ENCODE measurements at regions not wholly inside any gene's neighbourhood (a gene's known extent, or its start where the extent isn't known, plus 50 kb on each side); places are given as distances from the start of the nearest gene placed in this dataset.

GRCh38 chr1:11399250-11399649, 79.7 kb upstream of the DISP3 start:
- Histone ChIP-seq H3K4me1 (ENCODE audit: control insufficient read depth in 4 of 4, insufficient read depth in 4 of 4, low read length in 3 of 4) (no peaks in the 10 kb centered on the region), H3K27ac (ENCODE audit: low read depth in 1 of 2, low read length in 2 of 2) (no peak overlapping the region), H3K9ac (ENCODE audit: low read depth in 1 of 2, low read length in 2 of 2) (no peak overlapping the region), H3K9me3 (ENCODE audit: control insufficient read depth in 4 of 4, low read length in 3 of 4) (peaks cover 0 to 2% (median 0%) of the 10 kb centered on the region in 4 donors), H3K4me3 (ENCODE audit: low read depth in 1 of 3, low read length in 3 of 3) (no peak overlapping the region), H3K36me3 (ENCODE audit: control insufficient read depth in 4 of 4, insufficient read depth in 3 of 4, low read depth in 1 of 4, low read length in 3 of 4) (no peaks in the 10 kb centered on the region), H3K27me3 (ENCODE audit: control insufficient read depth in 4 of 4, insufficient read depth in 4 of 4, low read length in 3 of 4) (peaks cover 0 to 4% (median 2%) of the 10 kb centered on the region in 4 donors)
- TF ChIP-seq REST (IDR thresholded peaks at IDR 0.05), result no peak
- no peak for DNase-seq (ENCODE audit: low spot score)
- 83% methylated on average over 6 of the region's 6 CpGs for WGBS

GRCh38 chr1:11400155-11400554, 78.8 kb upstream of the DISP3 start:
- TF ChIP-seq TAF1 (conservative IDR thresholded peaks at IDR 0.05), result no peak
- TF ChIP-seq MAX (IDR thresholded peaks at IDR 0.05), result no peak
- no peak for TF ChIP-seq ATF3 (IDR thresholded peaks at IDR 0.05)
- TF ChIP-seq FOXA1 (IDR thresholded peaks at IDR 0.05), result no peak
- TF ChIP-seq REST (IDR thresholded peaks at IDR 0.05), result no peak
- no peak for TF ChIP-seq SP1 (IDR thresholded peaks at IDR 0.05)
- TF ChIP-seq YY1 (IDR thresholded peaks at IDR 0.05), result no peak
- TF ChIP-seq EGR1 (IDR thresholded peaks at IDR 0.05; ENCODE audit: low read depth in 2 of 2), result no peak
- no peak for TF ChIP-seq HNF4A (conservative IDR thresholded peaks at IDR 0.05)
- no peak for TF ChIP-seq JUND (IDR thresholded peaks at IDR 0.05)
- TF ChIP-seq GABPA (IDR thresholded peaks at IDR 0.05 in 1 of 2, conservative IDR thresholded peaks at IDR 0.05 in 1 of 2), result no peak
- TF ChIP-seq RXRA (IDR thresholded peaks at IDR 0.05), result no peak
- no peak for TF ChIP-seq HNF4G (IDR thresholded peaks at IDR 0.05)
- no peak for TF ChIP-seq CTCF (IDR thresholded peaks at IDR 0.05; ENCODE audit: low read depth, low read length, missing input control)
- TF ChIP-seq ZBTB33 (IDR thresholded peaks at IDR 0.05), result no peak
- H3K4me3 ChIP-seq (ENCODE audit: low read depth in 1 of 3, low read length in 3 of 3), result no peak overlapping the region
- H3K27ac ChIP-seq (ENCODE audit: low read depth in 1 of 2, low read length in 2 of 2), result no peak overlapping the region
- peaks cover 0 to 4% (median 2%) of the 10 kb centered on the region in 4 donors for H3K27me3 ChIP-seq (ENCODE audit: control insufficient read depth in 4 of 4, insufficient read depth in 4 of 4, low read length in 3 of 4)
- no peaks in the 10 kb centered on the region for H3K36me3 ChIP-seq (ENCODE audit: control insufficient read depth in 4 of 4, insufficient read depth in 3 of 4, low read depth in 1 of 4, low read length in 3 of 4)
- WGBS, result 88% methylated on average over 3 of the region's 3 CpGs
- H3K4me1 ChIP-seq (ENCODE audit: control insufficient read depth in 4 of 4, insufficient read depth in 4 of 4, low read length in 3 of 4), result no peaks in the 10 kb centered on the region
- no peak overlapping the region for H3K9ac ChIP-seq (ENCODE audit: low read depth in 1 of 2, low read length in 2 of 2)
- peaks cover 0 to 2% (median 0%) of the 10 kb centered on the region in 4 donors for H3K9me3 ChIP-seq (ENCODE audit: control insufficient read depth in 4 of 4, low read length in 3 of 4)
- no peak for DNase-seq (ENCODE audit: low spot score)
